ENCODE measurements at regions not wholly inside any gene's neighbourhood (a gene's known extent, or its start where the extent isn't known, plus 50 kb on each side); places are given as distances from the start of the nearest gene placed in this dataset.
A peak's percentile ranks its signal among the peaks of the same experiment; 100 is the strongest.

DNA sequence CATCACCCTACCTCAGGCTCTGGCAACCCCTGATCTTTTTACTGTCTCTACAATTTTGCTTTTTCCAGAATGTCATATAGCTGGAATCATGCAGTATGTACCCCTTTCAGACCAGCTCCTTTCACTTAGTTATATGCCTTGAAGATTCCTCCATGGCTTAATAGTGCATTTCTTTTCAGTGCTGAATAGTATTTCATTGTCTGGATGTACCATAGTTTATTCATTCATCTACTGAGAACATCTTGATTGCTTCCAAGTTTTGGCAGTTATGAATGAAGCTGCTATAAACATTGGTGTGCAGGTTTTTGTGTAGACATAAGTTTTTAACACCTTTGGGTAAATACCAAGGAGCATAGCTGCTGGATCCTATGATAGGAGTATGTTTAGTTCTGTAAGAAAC, 50.8 kb upstream of the ANP32A start:
- DNase-seq (ENCODE audit: low spot score), result no peak

DNA sequence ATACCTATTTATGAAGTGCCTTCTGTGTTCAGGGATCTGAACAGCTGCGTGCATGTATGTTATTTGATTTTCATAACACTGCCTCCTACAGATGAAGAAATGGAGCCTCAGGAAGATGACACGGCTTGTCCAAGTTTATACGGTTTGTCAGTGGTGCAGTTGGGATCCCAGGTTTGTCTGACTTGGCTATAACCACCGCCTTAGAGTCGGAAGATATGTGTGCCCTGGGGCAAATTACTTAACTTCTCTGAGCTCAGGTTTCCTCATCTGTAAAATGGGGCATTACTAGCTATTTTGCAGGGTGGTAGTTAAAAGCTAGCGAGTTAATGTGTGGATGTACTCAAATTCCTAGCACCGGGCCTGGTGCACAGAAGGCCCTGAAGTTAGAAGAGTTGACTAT, 54.1 kb upstream of the ANP32A start:
- no peak for DNase-seq (ENCODE audit: low spot score)

DNA sequence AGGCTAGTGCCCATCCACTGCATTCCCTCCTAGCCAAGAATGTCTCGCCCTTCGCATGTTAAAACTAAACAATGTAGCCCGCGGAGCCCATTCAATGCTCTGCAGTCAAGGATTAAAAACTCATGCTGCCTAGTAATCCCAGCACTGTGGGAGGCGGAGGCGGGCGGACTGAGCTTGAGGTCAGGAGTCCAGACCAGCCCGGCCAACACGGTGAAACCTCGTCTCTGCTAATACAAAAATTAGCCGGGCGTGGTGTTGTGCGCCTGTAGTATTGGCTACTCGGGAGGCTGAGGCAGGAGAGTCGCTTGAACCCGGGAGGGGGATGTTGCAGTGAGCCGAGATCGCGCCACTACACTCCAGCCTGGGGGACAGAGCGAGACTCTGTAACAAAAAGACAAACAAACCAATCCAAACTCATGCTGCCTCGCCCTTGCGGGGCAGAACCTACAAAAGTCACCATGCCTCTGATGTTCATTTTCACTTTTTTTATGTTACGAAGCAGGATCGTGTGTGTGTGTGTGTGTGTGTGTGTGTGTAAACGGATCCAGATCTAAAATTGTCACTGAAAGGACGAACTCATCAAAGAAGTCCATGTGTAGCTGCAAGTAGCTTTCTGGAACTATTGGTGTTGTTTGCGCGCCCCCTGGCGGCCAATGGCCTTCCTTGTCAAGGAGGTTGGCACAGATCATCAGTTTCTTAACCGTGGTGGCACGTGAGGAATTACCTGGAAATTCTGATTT, 54.8 kb upstream of the SPESP1 start:
- DNase-seq (ENCODE audit: low spot score), result peak; percentile 92

DNA sequence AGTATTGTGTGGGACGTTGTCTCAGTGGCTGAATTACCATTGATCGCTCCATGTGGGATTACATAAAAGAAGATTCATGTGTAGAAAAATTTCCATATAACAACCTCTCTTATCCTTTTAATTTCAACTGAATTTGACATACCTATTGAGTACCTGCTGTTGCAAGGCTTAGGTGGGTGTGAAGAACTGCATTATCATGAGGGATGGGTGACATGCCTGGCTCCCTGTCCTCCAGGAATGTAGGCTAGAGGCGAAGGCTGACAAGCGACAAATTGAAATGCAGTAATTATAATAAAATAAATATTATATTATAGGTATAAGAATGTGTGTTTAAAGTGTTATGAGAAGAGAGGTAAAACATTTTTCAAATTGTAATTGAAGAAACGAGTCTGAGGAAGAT, 52.7 kb upstream of the SPESP1 start:
- no peak for DNase-seq (ENCODE audit: low spot score)

DNA sequence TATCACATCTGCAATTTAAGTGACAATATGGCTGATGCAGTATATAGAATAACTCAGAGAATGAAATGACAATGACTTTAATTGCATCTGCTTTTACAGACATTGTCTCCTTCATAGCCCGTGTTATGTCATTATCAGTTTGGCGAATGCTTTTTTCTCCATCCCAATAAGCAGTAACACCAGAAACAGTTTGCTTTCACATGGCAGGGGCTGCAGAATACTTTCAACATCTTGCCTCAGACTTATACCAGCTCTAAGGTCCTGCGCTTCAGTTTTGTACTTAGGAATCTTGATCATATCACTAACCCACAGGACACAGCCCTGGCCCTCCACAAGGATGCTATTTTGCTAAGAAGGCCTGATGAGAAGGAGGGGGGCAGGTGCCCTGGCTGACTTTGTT, 49.9 kb upstream of the SPESP1 start:
- DNase-seq (ENCODE audit: low spot score), result no peak

Data from ecto neural progenitor cell (in vitro differentiated cells).